ENCODE measurements at regions not wholly inside any gene's neighbourhood (a gene's known extent, or its start where the extent isn't known, plus 50 kb on each side); places are given as distances from the start of the nearest gene placed in this dataset.

GRCh38 chr4:117560329-117560728 is 474.0 kb upstream of the NDST3 start:
- no peak for TF ChIP-seq EZH2phosphoT487 (IDR thresholded peaks at IDR 0.05; ENCODE audit: borderline replicate concordance, low read length)
- TF ChIP-seq CTCF (IDR thresholded peaks at IDR 0.05; ENCODE audit: low read depth, low read length, poor library complexity, severe bottlenecking): peak; percentile 31
